ENCODE measurements at regions not wholly inside any gene's neighbourhood (a gene's known extent, or its start where the extent isn't known, plus 50 kb on each side); places are given as distances from the start of the nearest gene placed in this dataset.

GRCh38 chr20:6715401-6715941 is 52.0 kb upstream of the BMP2 start:
- no peak for DNase-seq
- intact Hi-C loops (cut with DNase I), result no loop called here

GRCh38 chr20:6714279-6714711 is 53.2 kb upstream of the BMP2 start:
- intact Hi-C loops (cut with DNase I), result no loop called here
- DNase-seq, result no peak

DNA sequence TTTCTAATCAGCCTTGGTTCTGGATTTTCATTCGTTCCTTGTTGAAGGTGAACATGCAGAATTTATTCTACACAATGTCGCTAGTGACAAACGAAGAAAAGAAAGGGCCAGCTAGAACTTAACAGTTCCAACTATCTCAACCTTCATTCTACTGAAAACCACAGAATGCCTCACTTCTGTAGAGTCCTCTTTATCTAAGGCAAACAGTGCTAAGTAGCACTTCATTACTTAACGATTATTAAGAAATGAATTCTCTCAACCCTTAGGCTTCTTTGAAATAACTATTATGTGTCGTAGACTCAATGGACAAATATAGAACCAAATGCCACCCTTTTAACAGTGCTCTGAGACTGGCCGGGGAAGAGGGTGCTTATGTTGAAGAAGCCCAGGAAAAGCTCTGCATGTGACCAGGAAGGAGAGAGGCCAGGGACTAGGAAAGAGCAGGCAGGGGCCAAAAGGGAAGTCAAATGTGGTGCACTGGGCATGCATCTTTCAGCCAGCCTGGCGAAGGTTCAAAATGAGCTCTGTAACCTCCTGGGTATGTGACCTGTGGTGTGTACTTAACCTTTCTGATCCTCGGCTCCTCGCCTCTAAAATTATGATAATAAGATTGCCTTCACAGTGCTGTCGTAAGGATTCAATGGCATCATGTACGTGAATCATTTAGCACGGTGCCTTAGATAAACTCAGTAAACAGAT is 55.4 kb upstream of the BMP2 start:
- intact Hi-C loops (cut with DNase I), result no loop called here
- no peak for DNase-seq

DNA sequence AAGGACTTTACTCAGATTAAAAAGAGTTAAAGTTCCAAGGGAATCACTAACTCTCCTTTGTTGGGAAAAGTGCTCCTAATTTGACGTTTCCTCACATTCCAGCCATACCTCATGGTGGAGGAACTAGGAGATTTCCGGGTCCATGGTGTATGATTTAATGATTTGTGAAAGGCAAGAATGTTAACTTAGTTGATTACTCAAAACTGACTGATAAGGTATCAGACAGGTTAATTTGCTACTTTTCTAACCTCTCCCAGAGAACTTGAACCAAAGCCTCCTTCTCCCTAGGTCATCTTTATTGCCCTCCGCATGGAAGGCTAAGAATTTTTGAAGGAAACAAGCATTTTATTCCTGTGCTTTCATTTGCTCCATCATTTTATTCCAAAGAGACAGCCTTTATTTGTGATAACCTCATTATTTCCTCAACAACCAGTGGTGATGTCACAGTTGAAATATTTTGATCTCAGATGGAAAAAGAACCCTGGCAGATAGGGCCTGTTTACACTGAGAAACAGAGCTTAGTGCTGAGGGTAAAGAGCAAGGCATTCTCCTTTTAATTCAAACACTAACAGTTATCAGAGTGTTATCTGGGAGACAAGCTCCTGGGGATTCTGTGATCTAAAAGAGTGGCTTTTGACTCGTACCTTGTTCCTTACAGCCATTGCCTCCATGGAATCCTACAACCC is 57.4 kb upstream of the BMP2 start:
- DNase-seq, result no peak

DNA sequence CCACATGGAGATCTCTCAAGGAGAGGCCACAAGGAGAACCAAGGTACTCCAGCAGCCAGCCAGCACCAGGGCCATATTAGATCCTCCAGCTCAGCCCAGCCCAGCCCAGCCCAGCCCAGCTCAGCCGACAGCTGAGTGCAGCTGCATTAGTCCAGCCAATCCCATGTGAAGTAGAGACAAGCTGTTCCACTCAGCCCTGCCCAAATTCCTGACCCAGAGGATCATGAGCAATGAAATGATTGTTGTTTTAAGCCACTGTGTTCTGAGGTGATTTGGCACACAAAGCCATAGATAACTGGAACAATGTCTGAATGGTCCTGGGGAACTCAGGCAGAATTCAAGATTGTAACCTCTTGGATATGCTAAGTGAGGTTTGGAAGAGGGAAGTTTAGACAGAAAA is 59.5 kb upstream of the BMP2 start:
- DNase-seq, result no peak
- intact Hi-C loops (cut with DNase I), result no loop called here

More for the DNA sequence above, 57.4 kb upstream of the BMP2 start:
- intact Hi-C loops (cut with DNase I), result no loop called here

GRCh38 chr20:6707321-6707831 is 60.1 kb upstream of the BMP2 start:
- intact Hi-C loops (cut with DNase I), result no loop called here
- DNase-seq, result no peak

DNA sequence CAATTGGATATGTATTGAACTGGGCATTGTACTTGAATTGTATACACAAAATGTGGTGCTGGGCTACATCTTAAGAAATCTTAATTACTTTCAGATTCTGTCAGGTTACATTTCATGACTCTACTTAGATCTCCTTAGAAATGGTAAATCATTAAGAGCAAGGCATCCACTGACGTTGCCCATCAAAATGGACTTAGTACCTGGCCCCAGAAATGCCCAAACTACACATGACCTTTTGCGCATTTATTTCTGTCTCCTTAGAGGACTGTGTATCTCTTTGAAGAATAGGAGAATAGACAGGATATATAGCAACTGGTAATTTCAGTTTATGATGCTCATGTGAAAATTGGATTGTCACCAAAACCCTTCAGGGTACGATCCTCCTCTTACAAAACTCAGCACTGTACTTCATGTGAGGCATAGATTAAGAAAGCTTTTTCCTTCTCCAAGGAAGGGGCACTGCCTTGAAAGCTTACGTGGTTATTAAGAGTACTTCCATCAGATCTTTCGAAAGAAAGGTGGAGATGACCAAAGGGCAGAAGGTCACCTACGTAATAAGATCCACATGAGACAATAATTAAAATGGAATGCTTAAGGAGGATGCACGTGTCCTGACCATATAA is 61.4 kb upstream of the BMP2 start:
- intact Hi-C loops (cut with DNase I), result no loop called here
- no peak for DNase-seq

DNA sequence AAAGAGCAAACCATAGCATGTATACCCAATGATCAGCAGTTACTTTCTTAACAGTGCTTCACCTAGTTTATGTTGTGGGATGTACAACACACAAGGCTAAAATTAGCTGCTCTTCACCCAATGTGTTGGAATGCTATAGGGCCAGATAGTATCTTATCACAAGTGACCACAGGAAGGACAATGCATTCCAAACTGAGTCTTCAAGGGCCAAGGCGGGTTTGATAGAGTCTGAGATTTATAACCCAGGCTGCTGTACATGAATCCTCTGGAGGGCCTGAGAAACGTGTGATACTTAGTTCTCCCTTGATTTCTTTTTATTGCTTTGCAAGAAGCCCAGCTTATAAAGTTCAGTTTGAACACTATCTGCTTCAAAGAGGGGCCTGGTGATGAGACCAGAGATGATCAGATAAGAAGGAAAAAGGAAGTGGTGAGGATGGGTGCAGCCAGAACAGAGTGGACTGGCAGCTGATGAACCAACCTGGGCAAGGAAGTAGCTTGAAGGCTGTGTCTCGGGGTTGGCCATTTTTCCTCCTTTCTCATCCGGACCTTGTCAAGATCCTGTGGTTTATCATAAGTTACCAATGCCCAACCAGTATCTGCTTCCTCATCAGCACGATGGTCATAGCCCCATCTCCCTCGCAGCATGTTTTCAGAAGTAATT is 62.2 kb upstream of the BMP2 start:
- no peak for DNase-seq
- intact Hi-C loops (cut with DNase I), result no loop called here

DNA sequence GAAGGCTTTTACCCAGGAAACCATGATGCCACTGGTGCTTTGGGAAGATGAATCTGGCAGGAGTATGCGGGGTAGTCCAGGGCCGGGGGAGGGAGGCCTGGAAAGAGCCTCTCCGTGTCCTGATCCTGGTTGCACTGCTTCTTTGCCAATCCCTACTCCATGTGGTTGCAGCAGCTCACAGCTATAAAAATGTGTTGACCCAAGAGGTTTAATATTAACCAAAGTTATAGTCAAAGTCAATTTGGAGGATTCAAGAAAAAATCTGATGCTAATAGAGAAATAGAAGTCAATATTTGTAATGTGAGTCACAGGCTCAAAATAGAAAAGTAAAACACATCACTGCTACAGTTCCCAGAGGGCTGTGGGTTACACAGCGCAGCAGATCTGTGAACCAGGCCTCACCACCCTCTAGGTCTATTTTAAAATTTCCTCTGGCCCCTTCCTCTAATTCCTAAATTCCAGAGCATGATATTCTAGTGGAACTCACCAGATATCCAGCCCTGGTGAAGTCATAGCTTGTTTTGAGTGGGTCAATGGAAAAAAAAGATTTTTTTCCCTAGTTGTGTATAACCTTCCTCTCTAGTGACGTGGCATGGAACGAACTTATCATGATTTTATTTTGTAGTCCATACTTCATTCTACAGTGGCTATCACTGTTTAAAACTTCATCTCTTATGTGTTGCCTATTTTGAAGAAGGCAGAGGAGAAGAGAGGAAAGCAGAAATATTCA is 63.2 kb upstream of the BMP2 start:
- intact Hi-C loops (cut with DNase I), result no loop called here
- DNase-seq, result no peak

- no peak for DNase-seq
- intact Hi-C loops (cut with DNase I), result no loop called here
Observed at GRCh38 chr20:6703656-6704055, 63.8 kb upstream of the BMP2 start.

- no peak for DNase-seq
- intact Hi-C loops (cut with DNase I), result no loop called here
Observed at GRCh38 chr20:6703047-6703446, 64.4 kb upstream of the BMP2 start.

- intact Hi-C loops (cut with DNase I), result no loop called here
- no peak for DNase-seq
Observed at GRCh38 chr20:6702144-6702543, 65.3 kb upstream of the BMP2 start.

GRCh38 chr20:6700563-6701329 is 66.7 kb upstream of the BMP2 start:
- peak in 18 of 42 donors; percentile 6 to 54 (median 18) for DNase-seq

GRCh38 chr20:6699921-6700562 is 67.4 kb upstream of the BMP2 start:
- DNase-seq, result no peak
- intact Hi-C loops (cut with DNase I), result no loop called here

More at GRCh38 chr20:6700563-6701329, 66.7 kb upstream of the BMP2 start:
- intact Hi-C loops (cut with DNase I), result no loop called here

DNA sequence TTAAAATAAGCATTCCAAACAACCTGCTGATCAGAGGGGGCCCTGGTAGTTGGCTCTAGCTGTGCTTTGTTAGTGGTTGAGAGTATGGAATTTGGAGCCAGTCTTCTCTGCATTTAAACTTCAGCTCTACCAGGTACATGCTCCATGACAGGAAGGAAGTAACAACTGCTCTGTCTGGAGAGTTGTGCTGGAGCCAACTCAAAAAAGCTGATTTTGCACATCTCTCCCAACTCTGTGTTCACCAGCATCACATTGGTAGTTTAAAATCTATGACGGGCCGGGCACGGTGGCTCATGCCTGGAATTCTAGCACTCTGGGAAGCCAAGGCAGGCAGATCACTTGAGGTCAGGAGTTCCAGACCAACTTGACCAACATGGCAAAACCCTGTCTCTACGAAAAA is 68.8 kb upstream of the BMP2 start:
- no peak for DNase-seq
- intact Hi-C loops (cut with DNase I), result no loop called here

DNA sequence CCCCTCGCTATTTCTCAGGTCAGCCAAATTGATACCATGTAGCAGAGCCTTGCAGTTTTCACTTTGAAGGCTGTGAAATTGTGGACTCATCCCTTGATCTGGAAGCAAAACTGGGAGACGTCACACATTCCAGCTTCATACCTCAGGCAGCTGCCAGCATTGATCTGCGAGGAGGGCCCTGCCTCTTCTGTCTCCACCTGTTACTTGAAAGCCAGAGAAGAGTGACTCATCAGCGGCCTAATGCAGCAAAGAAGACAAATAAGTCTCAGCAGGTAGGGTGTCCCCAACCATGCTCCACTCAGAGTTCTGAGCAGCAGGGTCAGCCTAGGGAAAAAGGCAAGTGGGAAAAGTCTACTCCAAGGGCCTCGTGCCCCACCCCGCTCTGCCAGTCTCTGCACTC is 69.4 kb upstream of the BMP2 start:
- intact Hi-C loops (cut with DNase I), result no loop called here
- DNase-seq, result no peak

- no peak for DNase-seq
- intact Hi-C loops (cut with DNase I), result no loop called here
Observed at GRCh38 chr20:6697228-6697972, 70.1 kb upstream of the BMP2 start.

Measured in head of caudate nucleus (tissue), 42 donors.